Spinal cord (tissue), 9 donors: ENCODE measurements at regions not wholly inside any gene's neighbourhood (a gene's known extent, or its start where the extent isn't known, plus 50 kb on each side); places are given as distances from the start of the nearest gene placed in this dataset.

Experiments used
- DNase-seq, 6 donors: peaks; one replicate each; pipeline versions ENCODE4 v3.0.0 to v3.0.0-alpha.2; 2013 to 2015; ENCODE audit warnings: low spot score in 6 of 6, low read depth in 4 of 6
- H3K27ac ChIP-seq: one replicate; pipeline ENCODE4 v1.5.1; 2013; ENCODE audit warnings: low read depth, low read length, control low read depth
- H3K27me3 ChIP-seq: one replicate; pipeline ENCODE4 v1.6.1; 2013; ENCODE audit warnings: low read length; ENCODE audit not compliant: control insufficient read depth, insufficient read depth
- H3K36me3 ChIP-seq: one replicate; pipeline ENCODE4 v1.6.1; 2013; ENCODE audit warnings: low read length; ENCODE audit not compliant: control insufficient read depth, insufficient read depth
- H3K4me1 ChIP-seq: one replicate; pipeline ENCODE4 v1.6.1; 2013; ENCODE audit warnings: low read length; ENCODE audit not compliant: control insufficient read depth, insufficient read depth
- H3K4me3 ChIP-seq: one replicate; pipeline ENCODE4 v1.5.1; 2013; ENCODE audit warnings: low read depth, low read length, control low read depth
- H3K9me3 ChIP-seq: one replicate; pipeline ENCODE4 v1.6.1; 2013; ENCODE audit warnings: low read length; ENCODE audit not compliant: control insufficient read depth, insufficient read depth
- WGBS: methylation state at CpG from one replicate; pipeline ENCODE4 v1.1.5; 2013; ENCODE audit warnings: missing lambda C conversion rate; ENCODE audit not compliant: insufficient coverage; 5-methylcytosine and 5-hydroxymethylcytosine counted together
- donor health status: healthy.

DNA sequence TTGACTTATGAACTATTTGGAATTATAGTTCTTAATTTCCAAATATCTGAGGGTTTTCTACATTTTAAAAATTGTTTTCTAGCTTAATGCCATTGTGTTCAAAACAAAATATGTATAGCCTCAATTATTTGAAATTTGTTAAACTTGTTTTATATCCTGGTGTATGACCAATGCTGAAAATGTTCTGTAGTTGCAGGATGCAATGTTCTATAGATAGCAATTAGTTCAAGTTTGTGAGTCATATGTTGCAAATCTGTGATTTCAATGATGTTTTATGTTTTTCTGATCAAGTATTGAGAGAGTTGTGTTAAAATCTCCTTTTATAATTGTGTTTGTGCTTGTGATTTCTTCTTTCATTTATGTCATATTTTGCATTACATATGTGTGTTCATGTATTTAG is 517.5 kb downstream of the ADGRL2 start:
- H3K36me3 ChIP-seq, result no peaks in the 10 kb centered on the region
- no peak for DNase-seq

DNA sequence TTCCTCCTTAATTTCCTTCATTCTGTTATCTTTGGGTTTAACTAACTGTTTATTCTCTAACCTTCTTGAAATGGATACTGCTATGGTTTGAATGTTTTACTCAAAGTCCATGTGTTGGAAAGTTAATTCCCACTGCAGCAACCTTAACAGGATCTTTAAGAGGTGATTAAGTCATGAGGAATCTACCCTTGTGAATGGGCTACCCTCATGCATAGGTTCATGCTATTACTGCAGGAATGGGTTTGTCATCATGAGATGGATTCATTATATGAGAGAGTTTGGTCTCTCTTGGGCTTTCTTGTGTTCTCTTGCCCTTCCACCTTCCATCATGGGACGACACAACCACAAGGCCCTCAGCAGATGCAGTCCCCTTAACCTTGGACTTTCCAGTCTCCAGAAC is 516.9 kb downstream of the ADGRL2 start:
- no peak overlapping the region for H3K4me3 ChIP-seq
- WGBS, result no CpG with 5 or more reads among the region's 1 CpG
- H3K4me1 ChIP-seq, result no peaks in the 10 kb centered on the region
- no peak for DNase-seq
- no peaks in the 10 kb centered on the region for H3K27me3 ChIP-seq
- H3K27ac ChIP-seq, result no peak overlapping the region
- H3K36me3 ChIP-seq, result no peaks in the 10 kb centered on the region
- H3K9me3 ChIP-seq, result no peaks in the 10 kb centered on the region

More for the DNA sequence above, 517.5 kb downstream of the ADGRL2 start:
- no peak overlapping the region for H3K4me3 ChIP-seq
- H3K27ac ChIP-seq, result no peak overlapping the region
- no peaks in the 10 kb centered on the region for H3K27me3 ChIP-seq
- no peaks in the 10 kb centered on the region for H3K4me1 ChIP-seq
- no peaks in the 10 kb centered on the region for H3K9me3 ChIP-seq

DNA sequence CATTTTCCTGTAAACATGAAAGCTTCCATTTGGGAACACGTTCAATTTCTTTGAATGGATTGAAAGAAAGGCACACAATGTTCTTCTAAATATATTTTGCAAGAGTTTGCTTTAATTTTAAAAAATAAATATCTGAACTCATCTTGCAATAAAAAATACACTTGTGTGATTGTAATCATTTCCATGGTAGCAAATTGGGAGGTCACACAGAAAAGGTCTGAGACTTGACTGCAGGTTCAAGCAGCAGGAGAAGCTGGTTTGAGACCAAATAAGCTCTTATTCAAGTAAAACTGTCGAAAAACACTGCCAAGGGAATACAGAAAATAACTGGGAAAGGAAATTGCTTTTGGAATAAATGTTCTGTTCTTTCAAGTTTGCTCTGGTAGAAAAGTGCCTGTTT is 498.9 kb downstream of the ADGRL2 start:
- Histone ChIP-seq H3K36me3 (no peaks in the 10 kb centered on the region), H3K4me1 (no peaks in the 10 kb centered on the region), H3K4me3 (no peak overlapping the region), H3K27ac (no peak overlapping the region), H3K9me3 (no peaks in the 10 kb centered on the region), H3K27me3 (no peaks in the 10 kb centered on the region)
- peak in 2 of 6 donors; percentile 35 to 61 for DNase-seq
- WGBS, result 57% methylated on average over 1 of the region's 2 CpGs

DNA sequence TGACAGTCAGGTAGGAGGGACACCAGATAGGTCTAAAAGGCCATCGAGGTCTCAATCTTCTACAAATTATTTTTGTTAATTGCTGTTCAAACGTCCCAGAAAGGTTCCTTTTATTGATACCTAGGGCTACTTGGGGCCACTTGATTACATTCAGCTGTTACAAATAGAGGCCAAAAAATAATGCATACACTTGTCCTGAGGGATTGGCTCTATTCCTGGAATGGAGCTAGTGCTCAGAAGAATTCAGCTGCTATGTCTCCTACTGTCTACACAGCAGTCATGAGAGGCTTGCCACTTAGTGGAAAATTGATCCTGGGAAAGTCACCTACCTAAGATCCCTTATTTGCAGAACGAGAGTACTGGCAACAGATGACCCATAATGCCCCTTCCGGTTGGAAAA is 498.3 kb downstream of the ADGRL2 start:
- H3K9me3 ChIP-seq, result no peaks in the 10 kb centered on the region
- no peaks in the 10 kb centered on the region for H3K27me3 ChIP-seq
- no peak overlapping the region for H3K27ac ChIP-seq
- H3K4me3 ChIP-seq, result no peak overlapping the region
- H3K4me1 ChIP-seq, result no peaks in the 10 kb centered on the region
- DNase-seq, result no peak
- 71% methylated on average over 1 of the region's 4 CpGs for WGBS
- no peaks in the 10 kb centered on the region for H3K36me3 ChIP-seq

DNA sequence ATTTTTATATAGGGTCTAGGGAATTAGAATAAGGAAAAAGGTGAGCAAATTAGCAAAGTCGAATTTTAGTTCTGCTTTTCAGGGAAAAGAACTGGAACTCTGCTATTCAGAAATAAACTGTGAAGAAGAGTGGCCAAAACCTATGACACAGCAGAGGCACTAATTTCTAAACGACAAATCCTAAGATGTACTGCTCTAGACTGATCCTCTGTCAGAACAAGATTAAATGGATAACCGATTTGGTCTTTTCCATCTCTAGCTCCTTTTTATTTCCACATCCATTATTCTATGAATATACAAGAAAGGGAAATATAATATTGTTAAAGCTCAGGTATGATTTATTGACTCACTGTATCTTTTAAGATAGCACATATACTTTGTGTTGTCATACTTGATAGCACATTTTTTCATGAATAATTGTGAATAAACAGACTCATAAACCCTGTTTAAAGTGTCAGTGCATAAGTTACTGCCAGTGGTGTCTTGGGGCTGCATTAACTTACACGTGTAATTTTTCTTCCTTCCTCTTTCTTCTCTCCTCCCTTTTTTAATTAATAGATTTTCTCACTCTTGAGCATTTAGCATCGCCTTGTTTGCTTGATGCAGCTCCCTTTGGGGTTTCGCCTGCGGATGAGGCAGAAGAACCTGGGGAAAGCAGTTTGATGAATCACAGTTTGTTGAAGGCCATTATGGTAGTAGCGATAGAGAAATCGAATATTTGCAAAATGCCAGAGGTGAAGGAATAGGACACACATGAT is 496.6 kb downstream of the ADGRL2 start:
- WGBS, result 90% methylated on average over 4 of the region's 9 CpGs
- Histone ChIP-seq H3K4me1 (no peaks in the 10 kb centered on the region), H3K4me3 (no peak overlapping the region), H3K27me3 (no peaks in the 10 kb centered on the region), H3K27ac (no peak overlapping the region), H3K9me3 (no peaks in the 10 kb centered on the region), H3K36me3 (no peaks in the 10 kb centered on the region)
- DNase-seq, result no peak

DNA sequence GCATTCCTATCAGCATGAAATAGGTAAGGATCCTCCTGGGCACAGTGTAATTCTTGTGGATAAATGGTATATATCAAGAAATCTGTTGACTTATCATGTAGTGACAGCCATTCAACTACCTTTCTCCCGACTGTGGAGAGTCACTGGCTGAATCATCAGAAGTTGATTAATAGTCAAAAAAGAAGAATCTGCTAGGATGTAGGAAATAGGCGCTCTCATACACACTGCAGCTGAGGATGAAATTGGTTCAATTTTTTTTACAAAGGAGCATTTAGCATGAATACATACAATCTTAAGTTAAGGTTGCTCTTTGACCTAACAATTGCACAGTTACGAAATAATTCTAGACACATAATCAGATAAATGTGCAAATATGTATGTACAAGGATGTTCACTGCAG is 486.8 kb downstream of the ADGRL2 start:
- Histone ChIP-seq H3K4me3 (no peak overlapping the region), H3K36me3 (no peaks in the 10 kb centered on the region), H3K27me3 (no peaks in the 10 kb centered on the region), H3K4me1 (no peaks in the 10 kb centered on the region), H3K9me3 (no peaks in the 10 kb centered on the region), H3K27ac (no peak overlapping the region)
- WGBS, result no CpG with 5 or more reads among the region's 3 CpGs
- no peak for DNase-seq

DNA sequence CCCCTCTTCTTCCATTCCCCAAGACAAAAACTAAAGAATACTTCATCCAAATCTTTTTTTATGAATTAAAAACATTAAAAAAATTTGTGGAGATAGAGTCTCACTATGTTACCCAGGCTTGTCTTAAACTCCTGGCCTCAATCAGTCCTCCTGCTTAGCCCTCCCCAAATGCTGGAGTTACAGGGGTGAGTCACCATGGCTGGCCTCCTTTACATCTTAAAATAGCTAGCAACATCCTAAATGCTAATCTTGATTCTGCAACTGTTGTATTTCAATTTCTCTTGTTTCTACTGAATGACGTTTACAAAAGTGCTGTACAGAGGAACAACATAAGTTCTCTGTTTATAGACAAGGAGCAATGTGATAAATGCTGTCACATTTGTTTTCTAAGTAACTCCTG is 483.5 kb downstream of the ADGRL2 start:
- Histone ChIP-seq H3K27ac (no peak overlapping the region), H3K4me3 (no peak overlapping the region), H3K36me3 (no peaks in the 10 kb centered on the region), H3K4me1 (no peaks in the 10 kb centered on the region), H3K9me3 (no peaks in the 10 kb centered on the region), H3K27me3 (no peaks in the 10 kb centered on the region)
- no CpG with 5 or more reads among the region's 1 CpG for WGBS
- DNase-seq, result no peak

DNA sequence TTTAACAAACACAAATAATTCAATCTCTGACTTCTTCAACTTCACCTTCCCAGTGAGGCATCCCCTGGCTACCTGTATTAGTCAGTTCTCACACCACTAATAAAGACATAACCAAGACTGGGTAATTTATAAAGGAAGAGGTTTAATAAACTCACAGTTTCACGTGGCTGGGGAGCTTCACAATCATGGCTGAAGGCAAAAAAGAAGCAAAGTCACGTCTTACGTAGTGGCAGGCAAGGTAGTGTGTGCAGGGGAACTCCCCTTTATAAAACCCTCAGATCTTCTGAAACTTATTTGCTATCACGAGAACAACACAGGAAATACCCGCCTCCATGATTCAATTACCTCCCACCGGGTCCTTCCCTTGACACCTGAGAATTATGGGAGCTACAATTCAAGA is 478.5 kb downstream of the ADGRL2 start:
- DNase-seq, result no peak

DNA sequence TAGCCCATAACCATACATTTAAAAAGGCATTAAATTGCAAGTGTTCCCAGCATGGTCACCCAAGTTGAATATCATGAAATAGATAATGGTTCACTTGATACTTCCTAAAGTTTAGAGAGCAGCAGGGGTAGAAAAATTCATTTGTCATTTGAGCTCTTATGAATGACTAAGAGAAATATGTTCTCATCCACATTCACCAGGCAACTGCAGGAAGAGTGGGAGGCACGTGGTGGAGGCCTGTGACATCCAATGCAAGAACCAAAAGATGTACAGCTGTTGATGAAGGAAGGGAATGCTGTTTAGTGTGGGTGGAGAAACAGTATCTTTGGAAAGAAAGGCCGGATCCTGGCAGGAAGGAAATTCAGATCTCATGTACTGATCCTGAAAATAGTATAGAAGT is 473.1 kb downstream of the ADGRL2 start:
- no peaks in the 10 kb centered on the region for H3K4me1 ChIP-seq
- 71% methylated on average over 1 of the region's 2 CpGs for WGBS
- no peak overlapping the region for H3K4me3 ChIP-seq

More for the DNA sequence above, 478.5 kb downstream of the ADGRL2 start:
- 0% methylated on average over 1 of the region's 6 CpGs for WGBS
- no peaks in the 10 kb centered on the region for H3K36me3 ChIP-seq
- H3K4me1 ChIP-seq, result no peaks in the 10 kb centered on the region
- no peak overlapping the region for H3K4me3 ChIP-seq
- no peaks in the 10 kb centered on the region for H3K27me3 ChIP-seq
- H3K27ac ChIP-seq, result no peak overlapping the region
- H3K9me3 ChIP-seq, result no peaks in the 10 kb centered on the region

DNA sequence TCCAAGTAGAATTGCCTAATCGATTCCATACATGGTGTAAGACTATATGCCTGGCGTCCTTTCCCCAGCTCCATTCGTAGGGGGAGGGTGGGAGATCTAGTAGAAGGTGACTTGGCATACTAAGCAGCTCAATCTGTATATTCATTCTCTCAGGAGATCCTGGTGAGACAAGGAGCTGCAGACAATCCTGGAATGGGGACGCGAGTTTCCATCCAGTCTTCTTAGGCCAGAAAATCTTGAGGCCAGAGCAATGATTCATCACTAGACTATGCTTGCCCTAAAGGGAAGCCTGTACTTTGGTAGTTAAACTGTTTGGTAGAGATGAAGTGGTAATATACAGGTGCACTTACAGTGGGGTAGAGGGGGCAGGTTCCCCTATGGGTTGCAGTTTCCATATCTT is 468.7 kb downstream of the ADGRL2 start:
- no peak overlapping the region for H3K27ac ChIP-seq
- H3K4me1 ChIP-seq, result no peaks in the 10 kb centered on the region
- 100% methylated on average over 2 of the region's 5 CpGs for WGBS
- no peak overlapping the region for H3K4me3 ChIP-seq
- no peaks in the 10 kb centered on the region for H3K9me3 ChIP-seq
- no peak for DNase-seq
- no peaks in the 10 kb centered on the region for H3K27me3 ChIP-seq
- H3K36me3 ChIP-seq, result no peaks in the 10 kb centered on the region

More for the DNA sequence above, 473.1 kb downstream of the ADGRL2 start:
- no peak overlapping the region for H3K27ac ChIP-seq
- peak in 1 of 6 donors; percentile 10 for DNase-seq
- H3K27me3 ChIP-seq, result no peaks in the 10 kb centered on the region
- H3K36me3 ChIP-seq, result no peaks in the 10 kb centered on the region
- H3K9me3 ChIP-seq, result no peaks in the 10 kb centered on the region
